ENCODE measurements at regions not wholly inside any gene's neighbourhood (a gene's known extent, or its start where the extent isn't known, plus 50 kb on each side); places are given as distances from the start of the nearest gene placed in this dataset.

DNA sequence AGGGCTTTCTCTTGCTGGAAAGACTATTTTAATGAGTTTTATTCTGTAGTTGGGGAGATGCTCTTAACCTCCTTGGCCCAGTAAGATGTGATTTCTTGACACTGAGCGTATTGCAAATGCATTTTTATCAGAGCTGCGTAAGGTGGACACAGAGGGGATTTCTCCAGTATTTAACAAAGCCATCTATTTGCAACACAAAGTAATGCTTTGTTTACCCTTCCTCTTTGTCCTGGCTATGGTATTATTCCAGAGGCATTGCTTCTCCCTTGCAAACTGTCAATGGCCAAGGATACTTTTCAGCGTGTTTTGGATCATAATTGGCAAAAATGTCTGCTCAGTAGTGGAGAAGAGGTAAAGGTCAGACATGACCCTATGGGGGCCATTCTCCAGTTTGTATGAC, 90.8 kb upstream of the PIK3C3 start:
- no peaks in the 10 kb centered on the region for H3F3A ChIP-seq (ENCODE audit: insufficient read depth, low read length)
- H3K9ac ChIP-seq (ENCODE audit: low read length) = no peak overlapping the region
- H3K27ac ChIP-seq (ENCODE audit: low read depth, low read length, poor library complexity, severe bottlenecking) = no peak overlapping the region
- H3K27me3 ChIP-seq (ENCODE audit: insufficient read depth, low read length) = no peaks in the 10 kb centered on the region
- no peaks in the 10 kb centered on the region for H3K79me2 ChIP-seq (ENCODE audit: insufficient read depth, low read length)
- H3K4me2 ChIP-seq (ENCODE audit: low read length) = no peak overlapping the region
- no peaks in the 10 kb centered on the region for H3K9me3 ChIP-seq (ENCODE audit: low read length)
- H3K9me2 ChIP-seq (ENCODE audit: low read depth, low read length) = no peaks in the 10 kb centered on the region
- no peak overlapping the region for H2AFZ ChIP-seq (ENCODE audit: low read length)
- H3K4me1 ChIP-seq (ENCODE audit: insufficient read depth, low read length, severe bottlenecking) = no peaks in the 10 kb centered on the region
- H4K20me1 ChIP-seq (ENCODE audit: insufficient read depth, low read length) = no peaks in the 10 kb centered on the region
- no peak overlapping the region for H3K4me3 ChIP-seq (ENCODE audit: low read depth, low read length, poor library complexity, severe bottlenecking)
- TF ChIP-seq, protein P1, sequence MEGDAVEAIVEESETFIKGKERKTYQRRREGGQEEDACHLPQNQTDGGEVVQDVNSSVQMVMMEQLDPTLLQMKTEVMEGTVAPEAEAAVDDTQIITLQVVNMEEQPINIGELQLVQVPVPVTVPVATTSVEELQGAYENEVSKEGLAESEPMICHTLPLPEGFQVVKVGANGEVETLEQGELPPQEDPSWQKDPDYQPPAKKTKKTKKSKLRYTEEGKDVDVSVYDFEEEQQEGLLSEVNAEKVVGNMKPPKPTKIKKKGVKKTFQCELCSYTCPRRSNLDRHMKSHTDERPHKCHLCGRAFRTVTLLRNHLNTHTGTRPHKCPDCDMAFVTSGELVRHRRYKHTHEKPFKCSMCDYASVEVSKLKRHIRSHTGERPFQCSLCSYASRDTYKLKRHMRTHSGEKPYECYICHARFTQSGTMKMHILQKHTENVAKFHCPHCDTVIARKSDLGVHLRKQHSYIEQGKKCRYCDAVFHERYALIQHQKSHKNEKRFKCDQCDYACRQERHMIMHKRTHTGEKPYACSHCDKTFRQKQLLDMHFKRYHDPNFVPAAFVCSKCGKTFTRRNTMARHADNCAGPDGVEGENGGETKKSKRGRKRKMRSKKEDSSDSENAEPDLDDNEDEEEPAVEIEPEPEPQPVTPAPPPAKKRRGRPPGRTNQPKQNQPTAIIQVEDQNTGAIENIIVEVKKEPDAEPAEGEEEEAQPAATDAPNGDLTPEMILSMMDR (IDR thresholded peaks at IDR 0.05; ENCODE audit: low read length) = no peak
- no peak for TF ChIP-seq EZH2 (IDR thresholded peaks at IDR 0.05; ENCODE audit: borderline replicate concordance, low read length)
- H3K36me3 ChIP-seq (ENCODE audit: insufficient read depth, low read length) = no peaks in the 10 kb centered on the region

DNA sequence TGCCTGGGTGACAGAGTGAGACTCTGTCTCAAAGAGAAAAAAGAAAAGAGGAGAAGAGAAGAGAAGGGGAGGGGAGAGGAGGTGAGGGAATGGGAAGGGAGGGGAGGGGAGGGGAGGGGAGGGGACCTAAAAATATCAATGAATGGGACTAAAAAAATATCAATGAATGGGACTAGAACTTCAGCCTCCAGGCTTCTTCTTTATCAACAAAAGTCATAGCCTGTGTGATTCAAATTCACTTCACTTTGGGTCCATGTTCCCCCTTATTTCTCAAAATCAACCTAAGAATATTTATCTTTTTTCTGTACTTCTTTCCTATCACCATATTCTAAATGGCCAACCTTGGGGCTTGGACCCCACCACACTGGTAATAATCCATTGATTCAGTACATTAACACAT, 92.1 kb upstream of the PIK3C3 start:
- no peak overlapping the region for H3K27ac ChIP-seq (ENCODE audit: low read depth, low read length, poor library complexity, severe bottlenecking)
- no peaks in the 10 kb centered on the region for H3K36me3 ChIP-seq (ENCODE audit: insufficient read depth, low read length)
- no peaks in the 10 kb centered on the region for H4K20me1 ChIP-seq (ENCODE audit: insufficient read depth, low read length)
- H3F3A ChIP-seq (ENCODE audit: insufficient read depth, low read length) = no peaks in the 10 kb centered on the region
- no peak overlapping the region for H3K4me3 ChIP-seq (ENCODE audit: low read depth, low read length, poor library complexity, severe bottlenecking)
- no peak overlapping the region for H3K4me2 ChIP-seq (ENCODE audit: low read length)
- H3K9me2 ChIP-seq (ENCODE audit: low read depth, low read length) = no peaks in the 10 kb centered on the region
- no peak for TF ChIP-seq EZH2 (IDR thresholded peaks at IDR 0.05; ENCODE audit: borderline replicate concordance, low read length)
- TF ChIP-seq, protein P1 (IDR thresholded peaks at IDR 0.05; ENCODE audit: low read length) = no peak
- no peaks in the 10 kb centered on the region for H3K4me1 ChIP-seq (ENCODE audit: insufficient read depth, low read length, severe bottlenecking)
- no peak overlapping the region for H2AFZ ChIP-seq (ENCODE audit: low read length)
- no peaks in the 10 kb centered on the region for H3K9me3 ChIP-seq (ENCODE audit: low read length)
- H3K9ac ChIP-seq (ENCODE audit: low read length) = no peak overlapping the region
- no peaks in the 10 kb centered on the region for H3K27me3 ChIP-seq (ENCODE audit: insufficient read depth, low read length)
- H3K79me2 ChIP-seq (ENCODE audit: insufficient read depth, low read length) = no peaks in the 10 kb centered on the region

DNA sequence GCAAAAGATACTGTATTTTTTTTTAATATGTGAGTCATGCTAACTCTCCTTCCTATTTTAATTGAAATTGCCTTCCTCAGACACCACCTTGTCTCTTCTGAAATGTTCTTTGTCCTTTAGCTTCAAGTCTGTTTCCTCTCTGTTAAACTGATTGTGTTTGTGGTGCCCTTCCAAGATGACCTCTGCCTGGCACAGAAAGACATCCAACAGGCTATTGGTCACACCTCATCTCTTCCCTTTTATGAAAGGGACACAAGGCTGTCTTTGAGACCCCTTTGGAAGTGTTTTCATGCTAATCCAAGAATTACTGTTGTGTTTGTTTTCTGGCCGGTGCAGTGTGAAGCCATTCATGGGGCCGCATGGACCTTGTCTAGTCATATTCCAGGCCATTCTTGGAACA, 94.0 kb upstream of the PIK3C3 start:
- Histone ChIP-seq H3K27ac (ENCODE audit: low read depth, low read length, poor library complexity, severe bottlenecking) (no peak overlapping the region), H3K4me2 (ENCODE audit: low read length) (no peak overlapping the region), H3K9me3 (ENCODE audit: low read length) (no peaks in the 10 kb centered on the region), H3K79me2 (ENCODE audit: insufficient read depth, low read length) (no peaks in the 10 kb centered on the region), H3K9ac (ENCODE audit: low read length) (no peak overlapping the region), H3K36me3 (ENCODE audit: insufficient read depth, low read length) (no peaks in the 10 kb centered on the region), H3K27me3 (ENCODE audit: insufficient read depth, low read length) (no peaks in the 10 kb centered on the region), H3F3A (ENCODE audit: insufficient read depth, low read length) (no peaks in the 10 kb centered on the region), H3K4me3 (ENCODE audit: low read depth, low read length, poor library complexity, severe bottlenecking) (no peak overlapping the region), H4K20me1 (ENCODE audit: insufficient read depth, low read length) (no peaks in the 10 kb centered on the region), H2AFZ (ENCODE audit: low read length) (no peak overlapping the region), H3K4me1 (ENCODE audit: insufficient read depth, low read length, severe bottlenecking) (no peaks in the 10 kb centered on the region), H3K9me2 (ENCODE audit: low read depth, low read length) (no peaks in the 10 kb centered on the region)
- TF ChIP-seq EZH2 (IDR thresholded peaks at IDR 0.05; ENCODE audit: borderline replicate concordance, low read length) = no peak
- TF ChIP-seq, protein P1 (IDR thresholded peaks at IDR 0.05; ENCODE audit: low read length) = no peak
